ENCODE measurements at regions not wholly inside any gene's neighbourhood (a gene's known extent, or its start where the extent isn't known, plus 50 kb on each side); places are given as distances from the start of the nearest gene placed in this dataset.

- DNase-seq (no peak), ATAC-seq (no peak)
- H3K4me3 ChIP-seq, result no peak overlapping the region
- in situ Hi-C loops (cut with MboI; ENCODE audit: low sequenced_read_pairs in 4 of 4) (no loop called here), intact Hi-C loops (cut with DNase I; ENCODE audit: low total_unique reads) (no loop called here)
- TF ChIP-seq, protein P1, sequence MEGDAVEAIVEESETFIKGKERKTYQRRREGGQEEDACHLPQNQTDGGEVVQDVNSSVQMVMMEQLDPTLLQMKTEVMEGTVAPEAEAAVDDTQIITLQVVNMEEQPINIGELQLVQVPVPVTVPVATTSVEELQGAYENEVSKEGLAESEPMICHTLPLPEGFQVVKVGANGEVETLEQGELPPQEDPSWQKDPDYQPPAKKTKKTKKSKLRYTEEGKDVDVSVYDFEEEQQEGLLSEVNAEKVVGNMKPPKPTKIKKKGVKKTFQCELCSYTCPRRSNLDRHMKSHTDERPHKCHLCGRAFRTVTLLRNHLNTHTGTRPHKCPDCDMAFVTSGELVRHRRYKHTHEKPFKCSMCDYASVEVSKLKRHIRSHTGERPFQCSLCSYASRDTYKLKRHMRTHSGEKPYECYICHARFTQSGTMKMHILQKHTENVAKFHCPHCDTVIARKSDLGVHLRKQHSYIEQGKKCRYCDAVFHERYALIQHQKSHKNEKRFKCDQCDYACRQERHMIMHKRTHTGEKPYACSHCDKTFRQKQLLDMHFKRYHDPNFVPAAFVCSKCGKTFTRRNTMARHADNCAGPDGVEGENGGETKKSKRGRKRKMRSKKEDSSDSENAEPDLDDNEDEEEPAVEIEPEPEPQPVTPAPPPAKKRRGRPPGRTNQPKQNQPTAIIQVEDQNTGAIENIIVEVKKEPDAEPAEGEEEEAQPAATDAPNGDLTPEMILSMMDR (IDR thresholded peaks at IDR 0.05 in 4 of 5, conservative IDR thresholded peaks at IDR 0.05 in 1 of 5), result no peak
- no peak for TF ChIP-seq POLR2A (IDR thresholded peaks at IDR 0.05)
- no peak overlapping the region for H3K27ac ChIP-seq
- no peaks in the 10 kb centered on the region for H3K9me3 ChIP-seq
- no peaks in the 10 kb centered on the region for H3K27me3 ChIP-seq
- H3K36me3 ChIP-seq, result no peaks in the 10 kb centered on the region
- H3K4me1 ChIP-seq, result no peaks in the 10 kb centered on the region
Measured at GRCh38 chr2:173821451-173821850, 143.7 kb downstream of the SP3 start.

- no peaks in the 10 kb centered on the region for H3K36me3 ChIP-seq
- in situ Hi-C loops (cut with MboI; ENCODE audit: low sequenced_read_pairs in 4 of 4), result no loop called here
- no peaks in the 10 kb centered on the region for H3K4me1 ChIP-seq
- DNase-seq (no peak), ATAC-seq (no peak)
- H3K27me3 ChIP-seq, result no peaks in the 10 kb centered on the region
- TF ChIP-seq, protein P1 (IDR thresholded peaks at IDR 0.05 in 4 of 5, conservative IDR thresholded peaks at IDR 0.05 in 1 of 5), result no peak
- no peak for TF ChIP-seq POLR2A (IDR thresholded peaks at IDR 0.05)
- intact Hi-C loops (cut with DNase I; ENCODE audit: low total_unique reads), result no loop called here
- H3K9me3 ChIP-seq, result no peaks in the 10 kb centered on the region
- H3K27ac ChIP-seq, result no peak overlapping the region
- H3K4me3 ChIP-seq, result no peak overlapping the region
Measured at GRCh38 chr2:173822889-173823542, 142.2 kb downstream of the SP3 start.

DNA sequence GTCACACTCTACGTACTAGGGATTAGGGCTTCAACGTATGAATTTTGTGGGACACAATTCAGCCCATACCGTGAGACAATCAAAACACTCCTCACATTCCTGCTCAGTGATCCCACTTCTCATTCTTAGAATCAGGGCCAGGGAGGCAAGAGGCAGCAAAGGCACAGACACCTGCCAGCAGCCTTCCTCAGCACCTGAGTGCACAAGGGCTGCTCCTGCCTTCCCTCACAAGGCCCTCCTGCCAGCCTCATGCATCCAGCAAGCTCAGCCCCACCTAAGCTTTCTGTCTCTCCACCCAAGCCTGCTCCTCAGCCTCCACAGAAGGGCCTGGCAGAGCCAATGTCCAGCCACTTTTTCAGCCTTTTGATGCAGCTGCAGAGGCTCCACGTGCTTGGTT lies 141.6 kb downstream of the SP3 start:
- Histone ChIP-seq H3K27ac (no peak overlapping the region), H3K9me3 (no peaks in the 10 kb centered on the region), H3K4me3 (no peak overlapping the region), H3K27me3 (no peaks in the 10 kb centered on the region), H3K4me1 (no peaks in the 10 kb centered on the region), H3K36me3 (no peaks in the 10 kb centered on the region)
- DNase-seq (no peak), ATAC-seq (no peak)
- intact Hi-C loops (cut with DNase I; ENCODE audit: low total_unique reads) (no loop called here), in situ Hi-C loops (cut with MboI; ENCODE audit: low sequenced_read_pairs in 4 of 4) (no loop called here)
- TF ChIP-seq POLR2A (IDR thresholded peaks at IDR 0.05), result no peak
- TF ChIP-seq, protein P1 (IDR thresholded peaks at IDR 0.05 in 4 of 5, conservative IDR thresholded peaks at IDR 0.05 in 1 of 5), result no peak

GRCh38 chr2:173828189-173829142 lies 136.7 kb downstream of the SP3 start:
- TF ChIP-seq, protein P1 (IDR thresholded peaks at IDR 0.05 in 4 of 5, conservative IDR thresholded peaks at IDR 0.05 in 1 of 5), result no peak
- in situ Hi-C loops (cut with MboI; ENCODE audit: low sequenced_read_pairs in 4 of 4), result no loop called here
- no peak overlapping the region for H3K27ac ChIP-seq
- DNase-seq, result no peak
- H3K9me3 ChIP-seq, result no peaks in the 10 kb centered on the region
- no peak for ATAC-seq
- intact Hi-C loops (cut with DNase I; ENCODE audit: low total_unique reads), result no loop called here
- no peaks in the 10 kb centered on the region for H3K27me3 ChIP-seq
- no peaks in the 10 kb centered on the region for H3K36me3 ChIP-seq
- no peak overlapping the region for H3K4me3 ChIP-seq
- no peaks in the 10 kb centered on the region for H3K4me1 ChIP-seq
